T-helper 2 cell treated with Interferon-gamma antibody and Interleukin-4, amounts not matched to agents 100 ng/mL and 5 ng/mL, for 36 hours (primary cell): ENCODE measurements at regions not wholly inside any gene's neighbourhood (a gene's known extent, or its start where the extent isn't known, plus 50 kb on each side); places are given as distances from the start of the nearest gene placed in this dataset.

Source experiments
- intact Hi-C: fragments of 100-400 bp; cut with micrococcal nuclease; formaldehyde crosslinking; loops from one replicate; pipeline ENCODE4 v1.15.1; 2023

DNA sequence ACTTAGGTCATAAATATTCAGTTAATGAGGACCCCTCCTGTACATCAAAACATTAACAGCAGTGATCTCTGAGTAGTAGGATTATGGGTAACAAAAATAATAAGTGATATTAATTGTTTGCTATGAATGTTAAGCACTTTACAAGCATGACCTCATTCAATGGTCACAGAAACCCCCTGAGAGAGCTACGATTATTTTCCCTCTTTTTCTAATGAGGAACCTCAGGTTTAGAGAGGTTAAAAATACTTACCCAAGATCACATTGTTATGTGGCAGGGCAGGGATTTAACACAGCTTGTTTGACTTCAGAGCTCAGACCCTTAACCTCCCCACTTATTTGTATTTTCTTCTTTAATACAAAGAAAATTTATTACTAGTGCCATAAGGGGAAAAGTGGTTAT, 228.2 kb downstream of the TBL1XR1 start:
- intact Hi-C loops, result no loop called here

DNA sequence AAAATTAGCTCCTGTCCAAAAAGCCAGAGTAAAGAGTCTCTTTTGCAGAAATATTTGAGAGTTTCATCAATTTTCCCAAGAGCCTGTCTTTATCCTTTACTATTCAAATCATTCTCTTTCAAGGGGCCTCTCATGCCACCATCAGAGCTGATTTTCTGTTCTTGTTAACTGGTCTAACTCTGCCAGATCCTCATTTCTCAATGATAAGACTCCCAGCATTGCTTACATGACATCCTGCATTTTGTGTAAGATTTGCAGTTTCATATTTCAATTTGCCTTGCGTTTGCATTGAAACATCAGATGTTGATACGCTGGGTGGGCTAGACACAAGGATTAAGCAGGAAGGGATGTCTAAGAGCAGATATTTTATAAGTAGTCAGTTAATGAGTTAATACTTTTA, 228.7 kb downstream of the TBL1XR1 start:
- intact Hi-C loops, result no loop called here

DNA sequence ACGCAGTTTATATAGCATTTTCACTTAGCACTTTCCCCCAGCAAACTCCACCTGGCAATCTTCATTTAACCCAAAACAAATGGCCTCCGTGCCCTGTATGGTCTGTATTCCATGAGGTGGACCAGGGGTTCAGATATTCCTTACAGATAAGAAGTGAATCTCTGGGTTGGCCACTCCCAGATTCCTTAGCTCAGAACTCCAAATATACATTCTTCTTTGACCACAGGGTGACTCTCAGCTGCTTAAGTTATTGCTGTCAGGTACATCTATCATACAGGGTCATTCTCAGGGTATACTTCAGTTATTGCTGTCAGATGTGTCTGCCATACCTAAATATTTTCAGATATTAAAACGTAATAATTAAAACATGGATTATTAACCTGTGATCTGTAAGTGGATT, 229.8 kb downstream of the TBL1XR1 start:
- intact Hi-C loops, result no loop called here

DNA sequence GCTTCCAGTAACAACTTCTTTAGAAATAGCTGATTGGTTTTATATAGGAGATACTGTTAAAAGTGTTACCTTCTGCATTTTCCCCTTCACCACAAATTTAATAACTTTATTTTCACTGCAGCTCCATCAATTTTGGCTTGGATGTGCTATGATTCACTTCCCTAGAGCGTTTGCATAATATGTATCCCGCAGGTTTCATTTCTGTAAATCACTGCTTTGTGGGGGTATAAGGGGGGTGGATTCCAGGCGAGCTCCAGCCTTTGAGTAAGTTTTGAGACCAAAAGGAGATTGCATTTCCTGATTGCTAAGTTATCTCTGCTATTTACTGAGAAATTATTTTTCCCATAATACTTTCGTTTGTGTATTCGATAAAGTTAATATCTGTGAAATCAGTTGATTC, 232.6 kb downstream of the TBL1XR1 start:
- intact Hi-C loops, result no loop called here

DNA sequence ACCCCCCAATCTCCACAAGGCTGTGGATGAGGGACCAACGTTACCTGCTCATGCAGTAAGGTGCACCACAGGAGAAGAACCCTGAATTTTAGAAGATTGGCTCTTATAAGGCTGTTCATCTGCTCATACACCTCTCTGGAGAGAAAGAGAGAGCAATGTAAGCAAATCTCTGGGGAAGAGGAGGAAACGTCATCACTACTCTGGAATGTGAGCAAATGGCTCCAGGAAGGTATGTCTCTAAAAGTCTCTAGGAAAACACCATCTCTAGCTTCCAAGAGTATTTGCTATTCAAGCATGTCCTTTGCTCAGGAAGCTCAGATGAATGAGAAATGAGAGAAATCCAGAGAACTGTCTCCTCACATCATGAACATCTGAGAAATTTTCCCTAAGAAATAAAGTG, 235.4 kb downstream of the TBL1XR1 start:
- intact Hi-C loops, result no loop called here

DNA sequence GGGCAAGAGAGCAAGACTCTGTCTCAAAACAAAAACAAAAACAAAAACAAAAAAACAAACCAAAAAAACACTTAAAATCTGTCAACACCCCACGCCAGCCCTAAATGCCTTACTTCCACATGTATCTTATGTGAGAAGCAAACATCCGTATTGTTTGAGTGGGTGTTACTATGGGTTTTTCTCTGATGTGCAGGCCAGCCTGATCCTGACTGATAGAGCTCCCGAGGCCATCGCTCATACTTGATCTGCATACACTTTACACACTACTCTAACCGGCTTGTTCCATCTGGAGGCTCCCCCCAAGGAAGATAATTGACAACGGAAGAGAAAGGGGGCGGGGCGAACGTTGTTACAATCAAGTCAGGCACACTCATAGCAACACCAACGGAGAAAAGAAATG, 237.4 kb downstream of the TBL1XR1 start:
- intact Hi-C loops, result no loop called here

DNA sequence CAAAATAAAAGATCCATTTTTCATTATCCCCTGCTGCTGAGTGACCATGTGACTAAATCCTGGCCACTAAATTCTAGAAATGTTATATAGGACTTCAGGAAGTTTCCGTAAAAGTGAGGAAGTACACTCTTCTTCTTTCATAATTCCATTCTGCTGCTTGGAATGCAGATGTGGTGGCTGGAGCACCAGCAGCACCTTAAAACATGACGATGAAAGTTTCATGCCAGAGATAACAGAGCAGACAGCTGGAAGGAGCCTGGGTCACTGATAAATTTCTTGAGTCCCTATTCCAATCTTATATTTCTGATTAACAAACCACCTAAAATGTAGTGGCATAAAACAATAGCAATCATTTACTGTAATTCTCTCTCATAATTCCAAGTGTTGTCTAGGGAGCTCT, 238.7 kb downstream of the TBL1XR1 start:
- intact Hi-C loops, result no loop called here

DNA sequence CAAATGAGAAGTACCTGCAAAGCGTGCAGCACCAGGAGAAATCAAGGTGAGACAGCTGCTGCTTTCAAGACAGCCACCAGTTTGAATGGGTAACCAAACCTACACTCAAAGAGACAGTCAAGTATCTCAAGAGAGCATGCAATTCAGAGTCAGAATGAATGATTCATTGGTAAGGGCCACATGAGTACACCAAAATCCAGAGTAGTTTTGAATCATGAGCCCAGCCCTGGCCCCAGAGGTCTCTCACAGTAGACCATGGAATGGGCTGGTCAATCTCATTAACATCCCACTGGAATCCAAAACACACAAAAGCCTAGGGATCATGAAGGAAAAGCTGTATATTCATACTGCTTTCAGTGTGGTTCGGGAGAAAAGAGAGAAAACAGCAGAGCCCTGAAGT, 242.8 kb downstream of the TBL1XR1 start:
- intact Hi-C loops, result no loop called here

DNA sequence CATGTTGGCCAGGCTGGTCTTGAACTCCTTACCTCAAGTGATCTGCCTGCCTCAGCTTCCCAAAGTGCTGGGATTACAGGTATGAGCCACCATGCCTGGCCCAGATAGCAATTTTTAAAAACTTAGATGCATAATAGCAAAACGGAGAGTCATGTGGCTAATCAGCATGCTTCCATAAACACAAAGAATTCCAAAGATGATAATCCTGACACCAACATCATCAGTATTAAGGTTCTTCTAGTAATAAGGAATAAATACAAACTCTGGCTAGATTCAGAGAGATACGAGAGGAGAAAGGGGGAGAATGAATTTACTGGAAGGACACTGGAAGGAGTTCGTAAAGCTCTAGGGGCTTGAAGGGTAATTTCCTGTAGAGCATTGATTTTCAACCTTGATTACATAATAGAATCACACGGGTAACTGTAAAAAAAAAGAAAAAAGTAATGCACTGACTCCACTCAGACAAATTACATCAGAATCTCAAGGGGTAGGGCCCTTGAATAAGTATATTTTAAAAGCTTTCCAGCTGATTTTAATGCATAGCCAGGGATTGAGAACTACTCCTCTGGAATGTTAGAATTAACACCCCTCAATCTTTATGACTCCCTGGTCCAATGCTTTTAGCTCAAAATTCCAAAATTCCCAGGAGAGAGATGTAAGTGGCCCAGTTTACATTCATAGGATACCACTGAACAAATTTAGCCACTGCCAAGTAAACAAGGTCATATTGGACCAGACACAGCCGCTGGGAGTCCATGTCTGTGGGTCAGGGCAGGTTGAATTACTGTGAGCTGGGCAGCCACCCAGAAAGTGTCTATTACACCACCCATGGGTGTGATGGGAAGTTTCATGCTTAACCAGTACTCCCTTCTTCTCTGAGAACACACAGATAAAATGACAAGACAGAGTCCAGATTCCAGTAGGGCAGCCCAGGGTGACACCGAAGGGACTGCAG, 243.9 kb downstream of the TBL1XR1 start:
- intact Hi-C loops, result no loop called here

DNA sequence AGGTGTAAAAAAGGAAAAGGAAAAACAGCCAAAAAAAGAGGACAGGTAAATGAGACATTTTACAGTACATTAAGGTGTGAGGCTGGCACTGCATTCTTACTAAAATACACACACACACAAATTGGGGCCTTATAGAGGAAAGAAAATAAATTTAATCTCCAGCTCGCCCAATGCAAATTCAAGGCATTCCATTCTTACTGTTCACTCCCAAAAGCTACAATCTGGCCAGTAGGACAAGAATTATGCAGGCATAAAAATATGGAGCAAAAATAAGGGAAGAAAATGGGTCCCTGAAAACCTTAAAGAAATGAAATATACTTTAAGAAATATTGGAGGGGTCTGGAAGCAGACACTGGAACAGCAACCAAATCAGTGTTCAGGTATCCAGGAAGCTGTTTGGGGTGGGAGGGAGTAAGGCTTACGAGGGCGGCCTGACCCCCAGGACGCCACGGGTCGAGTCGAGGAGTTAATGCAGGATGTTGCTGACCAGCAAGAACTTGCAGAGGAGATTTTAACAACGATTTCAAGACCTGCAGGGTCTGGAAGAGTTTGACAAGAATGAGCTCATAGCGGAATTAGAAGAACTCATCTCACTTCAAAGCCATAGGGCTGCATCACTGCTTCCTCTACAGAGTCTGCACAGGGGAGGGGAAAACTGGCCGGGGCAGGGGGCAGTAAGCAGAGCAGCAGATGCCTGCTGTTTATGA, 245.5 kb downstream of the TBL1XR1 start:
- intact Hi-C loops, result no loop called here

DNA sequence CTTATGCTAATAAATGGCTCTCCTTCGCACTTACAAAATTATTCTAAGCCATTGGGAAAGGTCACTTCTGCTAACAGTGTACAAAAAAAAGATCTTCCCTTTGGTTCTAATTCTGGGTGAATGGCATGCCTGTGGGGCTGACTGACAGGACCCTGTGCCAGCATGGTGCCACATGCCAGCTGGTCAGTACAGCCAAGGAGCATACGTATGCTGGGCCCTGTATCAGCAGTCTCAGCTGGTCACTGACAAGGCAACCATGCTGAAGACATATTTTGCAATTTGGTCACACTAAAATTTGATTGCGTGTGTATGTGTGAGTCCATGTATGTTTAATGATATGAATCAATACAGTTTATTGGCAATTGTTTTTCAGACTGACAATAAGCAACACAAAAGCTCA, 246.1 kb downstream of the TBL1XR1 start:
- intact Hi-C loops, result no loop called here

DNA sequence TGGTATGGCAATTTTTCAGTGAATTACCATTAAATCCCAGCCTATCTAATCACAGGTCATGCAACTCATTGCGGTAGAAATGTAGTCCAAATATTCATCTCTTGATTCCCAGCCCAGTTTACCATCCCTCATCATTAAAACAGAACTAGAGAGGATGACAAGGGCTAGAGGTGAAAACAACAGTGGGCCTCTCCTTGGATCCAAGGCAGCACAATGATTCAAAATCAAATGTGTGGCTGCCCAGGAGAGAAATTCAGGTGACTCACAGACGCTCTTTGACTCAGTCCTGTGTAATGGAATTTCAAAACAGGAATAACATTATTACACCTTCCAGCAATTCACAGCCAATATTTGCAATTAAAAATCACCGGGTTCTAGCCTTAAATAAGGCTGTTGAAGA, 246.5 kb downstream of the TBL1XR1 start:
- intact Hi-C loops, result no loop called here

DNA sequence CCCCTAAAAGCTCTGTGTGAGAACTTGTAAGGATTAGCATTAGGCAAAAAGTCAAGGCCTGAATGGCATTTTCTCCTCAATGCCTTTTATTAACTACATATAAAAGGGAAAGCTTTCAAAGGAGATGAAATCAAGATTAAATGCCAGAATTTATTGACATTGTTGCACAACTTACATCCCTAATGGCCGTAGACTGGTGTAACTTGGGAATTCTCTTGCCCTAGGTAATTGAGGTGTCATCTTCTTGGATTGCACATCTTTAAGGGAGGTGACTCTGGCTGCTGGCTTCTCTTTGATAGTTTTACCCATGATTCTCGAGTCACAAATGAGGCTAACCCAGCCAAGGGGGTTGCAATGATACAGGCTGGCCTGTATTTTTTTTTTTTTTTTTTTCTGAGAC, 249.1 kb downstream of the TBL1XR1 start:
- intact Hi-C loops, result no loop called here

DNA sequence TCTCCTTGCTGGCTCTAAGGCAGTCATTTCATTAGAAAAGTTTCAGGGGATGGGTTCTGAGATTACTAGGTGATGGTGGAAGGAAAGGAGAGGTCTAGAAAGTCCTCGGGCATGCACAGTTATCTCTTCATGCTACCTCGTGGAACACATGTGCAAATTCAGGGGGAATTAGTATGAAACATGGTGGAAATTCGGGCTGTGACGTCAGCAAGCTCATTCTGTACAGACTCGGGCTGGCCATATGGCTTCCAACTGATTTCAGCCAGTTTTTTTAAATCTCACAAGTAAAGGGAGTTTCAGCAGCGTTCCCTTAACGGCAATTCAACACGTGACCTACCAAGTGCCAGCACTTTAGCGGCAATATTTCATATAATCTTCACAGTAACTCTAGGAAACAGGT, 251.1 kb downstream of the TBL1XR1 start:
- intact Hi-C loops, result no loop called here

DNA sequence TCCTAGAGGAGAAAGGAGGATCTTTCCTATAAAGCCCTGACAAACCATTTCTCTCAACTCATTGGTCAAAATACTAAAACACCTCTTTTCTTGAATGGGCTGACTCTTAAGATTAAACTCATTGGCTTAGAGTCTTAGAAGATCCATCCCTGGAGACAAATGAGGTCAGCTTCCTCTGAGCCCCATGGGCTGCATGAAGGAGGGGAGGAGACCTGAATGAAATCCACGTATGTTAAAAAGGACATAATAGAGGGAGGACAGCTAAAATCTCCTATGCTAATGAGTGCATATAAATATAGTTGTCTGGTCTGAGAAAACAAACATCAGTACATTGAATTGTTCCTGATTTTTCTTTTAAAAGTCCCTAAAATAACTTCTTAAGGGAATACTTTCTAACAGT, 255.0 kb downstream of the TBL1XR1 start:
- intact Hi-C loops, result no loop called here

DNA sequence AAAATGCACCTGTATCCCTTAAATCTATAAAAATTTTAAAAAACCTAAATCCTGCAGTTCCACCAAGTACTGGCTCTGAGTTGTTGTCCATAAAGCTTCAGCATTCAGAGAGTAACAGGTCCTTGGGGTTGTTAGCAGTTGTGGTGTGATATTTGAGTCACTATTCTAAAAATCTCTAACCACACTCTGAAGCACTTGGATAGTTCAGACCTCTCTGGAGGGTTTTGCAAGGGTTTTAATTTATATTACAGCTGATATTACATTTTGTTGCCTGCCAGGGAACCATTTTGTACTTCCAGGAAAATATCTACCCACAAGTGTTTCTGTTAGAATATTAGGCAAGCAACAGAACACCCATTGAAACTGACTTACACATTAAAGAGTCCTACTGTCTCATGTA, 255.6 kb downstream of the TBL1XR1 start:
- intact Hi-C loops, result no loop called here

DNA sequence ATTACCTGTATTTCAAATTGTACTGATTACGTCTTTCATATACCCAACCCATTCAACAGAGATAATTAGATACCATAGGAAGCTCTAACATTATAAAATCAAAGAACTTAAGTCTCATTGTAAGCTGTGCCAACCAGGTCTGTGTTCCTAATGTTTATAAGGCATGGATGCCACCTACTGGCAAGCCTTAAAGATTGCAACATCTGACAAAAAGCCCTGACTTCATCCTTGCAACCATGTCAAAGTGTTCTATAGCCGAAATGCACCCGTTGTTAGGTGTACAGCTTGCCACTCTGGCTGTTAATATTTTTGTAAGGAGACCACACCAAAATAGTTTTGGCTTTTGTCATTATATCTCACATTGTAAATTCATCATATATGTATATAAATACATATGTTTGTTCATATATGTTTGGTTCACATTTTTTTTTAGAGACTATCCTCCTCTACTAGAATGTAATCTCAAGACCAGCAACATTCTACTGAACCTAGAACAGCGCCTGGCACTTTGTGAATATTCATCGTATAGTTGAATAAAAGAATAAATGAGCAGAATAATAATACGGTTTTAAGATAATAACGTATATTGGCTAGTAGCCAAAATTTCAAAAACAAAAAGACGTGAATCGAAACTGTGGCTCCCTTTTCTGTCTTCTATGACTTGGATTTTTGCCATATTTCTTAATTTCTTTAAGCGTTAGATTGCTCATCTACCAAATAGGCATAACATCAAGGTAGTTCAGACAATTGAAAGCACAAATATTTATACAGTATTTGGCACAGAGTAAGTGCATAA, 258.1 kb downstream of the TBL1XR1 start:
- intact Hi-C loops, result loop anchor here (1.0 kb wide), 1 partner anchor 67 kb away; no protein-coding TSS in a partner anchor

DNA sequence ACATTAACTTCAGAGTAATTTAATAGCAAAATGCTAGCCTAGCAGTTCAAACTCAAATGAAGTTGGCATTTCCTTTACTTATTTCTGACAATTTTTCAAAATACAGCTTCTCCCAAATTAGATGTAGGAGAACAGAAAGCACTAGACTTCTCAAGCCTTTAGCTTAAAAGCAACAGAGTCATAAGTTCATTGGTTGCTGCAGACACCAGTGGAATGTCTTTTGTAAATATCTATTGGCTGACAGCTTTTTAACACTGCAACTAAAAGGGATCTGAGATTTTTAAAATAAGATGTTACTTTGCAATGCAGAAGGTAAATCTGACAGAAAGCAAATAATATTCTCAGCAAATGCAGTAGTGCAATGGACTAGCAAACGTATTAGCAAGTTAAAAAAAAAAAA, 259.3 kb downstream of the TBL1XR1 start:
- intact Hi-C loops, result no loop called here

DNA sequence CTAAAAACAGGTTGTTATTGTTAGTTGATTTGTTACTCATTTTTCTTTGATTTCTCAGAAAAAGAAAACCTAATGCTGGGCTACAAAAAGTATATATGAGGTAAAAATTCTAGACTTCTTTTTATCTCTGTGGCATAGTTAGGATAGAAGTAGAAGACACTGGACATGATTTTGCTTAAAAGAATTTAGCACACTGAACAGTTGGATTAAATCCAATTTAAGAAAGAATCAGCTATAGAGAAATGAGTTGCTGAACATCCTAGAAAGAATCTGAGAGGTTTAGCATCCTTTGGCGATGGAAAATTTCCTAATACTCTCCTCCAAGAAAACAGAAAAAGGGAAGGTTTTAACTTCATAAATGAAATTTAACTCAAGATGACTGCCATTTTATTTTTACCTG, 259.7 kb downstream of the TBL1XR1 start:
- intact Hi-C loops, result no loop called here

DNA sequence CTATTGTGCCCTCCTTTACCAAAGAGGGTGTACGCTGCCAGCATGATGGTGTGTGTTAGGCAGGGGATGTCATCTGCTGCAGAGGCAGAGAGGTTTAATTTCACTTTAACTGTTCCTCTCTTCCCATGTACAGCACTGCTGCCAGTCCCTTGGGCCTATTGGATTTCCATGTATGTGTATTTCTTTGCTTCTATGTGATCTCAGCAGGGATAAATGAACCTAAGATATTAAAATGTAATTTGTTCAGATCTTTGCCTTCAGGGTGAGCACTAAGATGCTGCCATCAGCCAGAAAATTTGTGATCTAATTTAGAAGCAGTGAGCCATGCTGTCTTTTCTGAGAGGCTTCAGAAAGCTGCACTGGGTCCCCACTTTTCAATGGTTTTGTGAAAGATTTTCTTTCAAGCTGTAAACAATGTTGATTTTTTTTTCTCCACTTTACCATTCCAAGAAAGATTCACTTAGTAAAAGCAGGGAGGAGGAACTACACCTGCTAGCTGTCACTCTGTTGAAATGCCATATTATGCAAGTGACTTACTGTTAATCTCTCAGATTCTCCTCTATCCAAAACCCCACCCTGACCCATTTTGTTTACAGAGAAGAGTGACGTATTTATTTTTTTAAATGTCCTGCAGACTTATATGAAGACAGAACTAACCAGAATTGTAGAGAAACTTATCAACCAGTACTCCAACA, 261.9 kb downstream of the TBL1XR1 start:
- intact Hi-C loops, result no loop called here

DNA sequence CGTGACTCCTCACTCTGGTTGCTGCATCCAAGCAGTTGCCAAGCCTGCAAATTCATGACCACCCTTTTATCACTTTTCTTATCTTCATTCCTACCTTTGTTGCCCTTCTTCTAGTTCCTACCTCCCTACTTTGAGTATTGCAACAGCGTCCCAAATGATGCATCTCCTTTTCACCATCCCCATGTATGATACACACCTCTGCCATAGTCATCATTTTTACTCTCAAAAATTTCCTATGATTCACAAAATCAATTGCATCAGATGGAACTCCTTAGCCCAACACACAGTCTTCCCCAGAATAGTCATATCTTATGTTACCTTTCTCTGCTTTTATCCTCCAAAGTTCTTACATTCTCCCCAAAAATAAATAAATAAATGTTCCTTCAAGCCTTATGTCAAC, 262.6 kb downstream of the TBL1XR1 start:
- intact Hi-C loops, result no loop called here
